DMS 273 (cell line): ENCODE measurements at regions not wholly inside any gene's neighbourhood (a gene's known extent, or its start where the extent isn't known, plus 50 kb on each side); places are given as distances from the start of the nearest gene placed in this dataset.

Source experiments
- DNase-seq: peaks from one replicate; lab custom pipeline; 2025; ENCODE audit not compliant: unreplicated experiment; lab: John Stamatoyannopoulos, UW

DNA sequence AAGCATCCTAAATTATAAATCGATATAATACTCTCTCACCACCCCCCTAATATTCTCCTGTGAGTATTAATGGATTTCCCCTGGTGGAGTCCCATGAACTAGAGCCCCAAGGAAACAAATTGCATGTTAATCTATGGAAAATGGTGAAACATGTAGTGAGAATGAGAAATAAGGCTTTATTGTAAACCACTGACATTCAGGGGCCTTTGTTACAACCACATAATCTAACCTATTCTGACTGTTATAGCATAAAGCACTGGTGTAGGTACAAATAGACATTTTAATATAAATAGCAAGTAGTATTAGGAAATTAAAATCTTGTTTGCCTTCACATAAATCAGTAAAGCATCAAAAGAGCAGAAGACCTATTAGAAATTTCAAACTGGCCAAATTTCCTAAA is 65.3 kb upstream of the TLK1 start:
- DNase-seq: no peak

DNA sequence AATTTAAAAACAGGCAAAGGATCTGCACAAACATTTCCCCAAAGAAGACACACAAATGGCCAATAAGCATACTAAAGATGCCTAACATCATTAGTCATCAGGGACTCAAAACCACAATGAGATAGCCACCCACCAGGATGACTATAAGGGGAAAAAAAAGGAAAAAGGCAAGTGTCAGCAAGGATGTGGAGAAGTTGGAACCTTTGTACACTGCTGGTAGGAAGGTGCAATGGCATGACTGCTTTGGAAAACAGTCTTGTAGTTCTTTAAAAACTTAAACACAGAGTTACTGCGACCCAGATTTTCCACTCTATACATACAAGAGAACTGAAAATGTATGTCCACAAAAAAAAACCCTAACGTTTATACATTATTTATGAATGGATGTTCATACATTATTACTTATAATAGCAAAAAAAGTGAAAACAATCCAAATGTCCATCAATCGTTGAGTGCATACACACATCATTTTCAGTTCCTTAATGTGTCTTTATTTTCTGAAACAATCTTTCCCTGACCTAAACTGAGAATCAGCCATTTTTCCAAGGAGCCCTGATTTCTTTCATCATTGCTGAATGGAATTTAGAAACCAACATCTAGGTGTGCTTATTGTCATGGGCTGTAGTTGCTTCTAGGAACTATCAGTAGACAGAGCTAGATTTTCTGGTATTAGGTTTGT is 64.7 kb upstream of the TLK1 start:
- DNase-seq: no peak

DNA sequence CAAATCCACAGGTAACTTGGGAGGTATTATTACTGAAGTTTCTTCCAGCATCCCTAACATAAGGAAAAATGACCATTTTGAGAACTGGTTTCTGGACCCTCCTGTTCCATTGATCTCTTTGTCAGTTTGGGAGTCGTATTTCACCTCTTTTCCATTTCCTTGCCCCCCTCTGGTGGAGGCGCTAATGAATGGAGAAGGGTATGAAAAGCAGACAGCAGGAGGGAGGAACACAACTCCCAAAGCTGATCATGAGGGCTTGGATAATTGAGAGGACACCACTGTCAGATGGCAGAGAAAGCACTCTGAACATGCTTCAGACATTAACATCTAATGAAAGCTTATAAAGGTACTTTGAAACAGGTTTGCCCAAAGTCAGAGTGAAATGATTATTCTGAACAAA is 56.6 kb upstream of the TLK1 start:
- no peak for DNase-seq

DNA sequence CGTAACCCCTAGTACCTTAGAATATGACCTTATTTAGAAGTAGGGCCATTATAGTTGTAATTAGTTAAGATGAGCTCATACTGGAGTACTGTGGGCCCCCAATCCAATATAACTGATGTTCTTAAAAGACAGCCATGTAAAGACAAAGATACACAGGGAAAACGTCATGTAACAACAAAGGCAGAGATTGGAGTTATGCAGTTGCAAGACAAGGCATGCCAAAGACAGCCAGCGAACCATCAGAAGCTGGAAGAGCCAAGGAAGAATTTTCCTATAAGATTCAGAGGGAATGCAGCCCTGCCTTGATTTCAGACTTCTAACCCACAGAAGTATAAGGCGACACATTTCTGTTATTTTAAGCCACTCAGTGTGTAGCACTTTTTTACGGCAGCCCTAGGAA is 55.9 kb upstream of the TLK1 start:
- no peak for DNase-seq

DNA sequence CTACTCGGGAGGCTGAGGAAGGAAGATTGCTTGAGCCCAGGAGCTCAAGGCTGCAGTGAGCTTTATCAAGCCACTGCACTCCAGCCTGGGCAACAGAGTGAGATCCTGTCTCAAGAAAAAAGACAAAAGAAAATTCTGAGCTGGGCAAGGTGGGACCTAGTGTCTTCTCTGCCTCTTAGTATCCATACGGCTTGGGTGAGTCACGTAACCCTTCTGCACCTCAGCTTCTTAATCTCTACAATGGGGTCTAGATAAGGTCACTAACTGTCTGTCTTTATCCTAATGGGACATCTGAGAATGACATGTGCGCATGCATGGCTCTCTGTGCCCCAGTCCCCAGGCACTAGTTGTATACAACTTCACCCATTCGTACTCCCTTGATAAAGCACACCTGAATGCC is 53.4 kb upstream of the TLK1 start:
- DNase-seq: no peak

DNA sequence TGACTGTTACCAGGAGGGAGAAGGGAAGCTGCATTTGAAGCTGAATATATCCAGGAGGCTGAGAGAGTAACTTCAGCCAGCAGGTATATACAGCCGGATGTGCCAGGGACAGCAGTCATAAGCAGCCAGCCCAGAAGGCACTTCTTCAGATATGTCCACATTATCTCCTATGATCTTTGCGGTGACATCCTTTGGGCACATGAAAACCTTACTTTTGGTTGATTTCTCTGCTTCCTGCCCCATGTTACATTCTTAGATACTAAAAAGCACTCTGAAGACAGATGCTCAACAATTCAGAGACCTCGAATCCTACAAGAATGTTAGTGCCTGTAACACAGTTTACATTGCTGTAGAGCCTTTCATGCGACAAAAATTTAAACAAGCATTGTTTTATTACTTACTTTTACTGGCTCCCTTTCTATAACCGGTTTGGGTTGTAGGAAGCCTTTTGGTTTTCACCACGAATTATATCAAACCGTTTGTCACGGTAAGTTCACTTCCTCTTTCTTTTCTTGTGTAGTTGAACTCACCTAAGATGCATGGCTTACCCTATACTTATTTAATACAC is 50.3 kb upstream of the TLK1 start:
- DNase-seq: no peak
